NCI-H510A (cell line): ENCODE measurements at regions not wholly inside any gene's neighbourhood (a gene's known extent, or its start where the extent isn't known, plus 50 kb on each side); places are given as distances from the start of the nearest gene placed in this dataset.
"Not testable (repeated sequence)": the region's sequence is repeated elsewhere in the genome, so short reads cannot be mapped to it uniquely, and the experiment has no call there.

Experiments
- DNase-seq: peaks from one replicate; lab custom pipeline; 2025; lab: John Stamatoyannopoulos, UW

- DNase-seq: no peak
These were observed 232.1 kb upstream of the PIK3R1 start for GRCh38 chr5:67983251-67984110.

GRCh38 chr5:67982160-67982559 lies 233.4 kb upstream of the PIK3R1 start:
- DNase-seq: not testable (repeated sequence)

GRCh38 chr5:67978171-67978570 lies 237.4 kb upstream of the PIK3R1 start:
- DNase-seq: no peak

- no peak for DNase-seq
These were observed 238.5 kb upstream of the PIK3R1 start for GRCh38 chr5:67976891-67977601.

GRCh38 chr5:67976181-67976580 lies 239.4 kb upstream of the PIK3R1 start:
- no peak for DNase-seq

GRCh38 chr5:67974471-67974870 lies 241.1 kb upstream of the PIK3R1 start:
- no peak for DNase-seq

- no peak for DNase-seq
These were observed 241.5 kb upstream of the PIK3R1 start for GRCh38 chr5:67974054-67974453.

GRCh38 chr5:67971971-67972821 lies 243.4 kb upstream of the PIK3R1 start:
- no peak for DNase-seq

- DNase-seq: no peak
These were observed 244.2 kb upstream of the PIK3R1 start for GRCh38 chr5:67971223-67971830.

- no peak for DNase-seq
These were observed 245.9 kb upstream of the PIK3R1 start for GRCh38 chr5:67969631-67970030.

GRCh38 chr5:67969176-67969575 lies 246.4 kb upstream of the PIK3R1 start:
- DNase-seq: no peak

- DNase-seq: no peak
These were observed 248.8 kb upstream of the PIK3R1 start for GRCh38 chr5:67966712-67967111.

- DNase-seq: no peak
These were observed 250.9 kb upstream of the PIK3R1 start for GRCh38 chr5:67964619-67965018.

- no peak for DNase-seq
These were observed 251.6 kb upstream of the PIK3R1 start for GRCh38 chr5:67963789-67964519.

GRCh38 chr5:67960939-67961338 lies 254.6 kb upstream of the PIK3R1 start:
- no peak for DNase-seq

- no peak for DNase-seq
These were observed 258.2 kb upstream of the PIK3R1 start for GRCh38 chr5:67957374-67957773.

- DNase-seq: no peak
These were observed 261.2 kb upstream of the PIK3R1 start for GRCh38 chr5:67954351-67954750.

- no peak for DNase-seq
These were observed 273.1 kb upstream of the PIK3R1 start for GRCh38 chr5:67942421-67942820.

- no peak for DNase-seq
These were observed 273.7 kb upstream of the PIK3R1 start for GRCh38 chr5:67941614-67942401.

- no peak for DNase-seq
These were observed 279.5 kb upstream of the PIK3R1 start for GRCh38 chr5:67935908-67936566.
